Non-pigmented ciliary epithelial cell (primary cell): ENCODE measurements at regions not wholly inside any gene's neighbourhood (a gene's known extent, or its start where the extent isn't known, plus 50 kb on each side); places are given as distances from the start of the nearest gene placed in this dataset.

Experiments
- DNase-seq: peaks from one replicate; pipeline ENCODE4 v3.0.0-alpha.2; 2010; ENCODE audit warnings: low read depth

- DNase-seq, result no peak
Observed at GRCh38 chr12:124504273-124505000, 63.0 kb downstream of the NCOR2 start.

GRCh38 chr12:124503305-124503704 lies 64.1 kb downstream of the NCOR2 start:
- no peak for DNase-seq

GRCh38 chr12:124502379-124502778 lies 65.0 kb downstream of the NCOR2 start:
- no peak for DNase-seq

- DNase-seq, result no peak
Observed at GRCh38 chr12:124501827-124502226, 65.6 kb downstream of the NCOR2 start.

GRCh38 chr12:124501112-124501561 lies 66.3 kb downstream of the NCOR2 start:
- DNase-seq, result no peak

GRCh38 chr12:124499898-124500244 lies 67.5 kb downstream of the NCOR2 start:
- no peak for DNase-seq

- no peak for DNase-seq
Observed at GRCh38 chr12:124499190-124499753, 68.1 kb downstream of the NCOR2 start.

- DNase-seq, result no peak
Observed at GRCh38 chr12:124498275-124499189, 68.9 kb downstream of the NCOR2 start.

- DNase-seq, result no peak
Observed at GRCh38 chr12:124497658-124498057, 69.8 kb downstream of the NCOR2 start.

- DNase-seq, result no peak
Observed at GRCh38 chr12:124497039-124497438, 70.4 kb downstream of the NCOR2 start.

- DNase-seq, result no peak
Observed at GRCh38 chr12:124496584-124496983, 70.8 kb downstream of the NCOR2 start.

- DNase-seq, result no peak
Observed at GRCh38 chr12:124495194-124495983, 72.0 kb downstream of the NCOR2 start.

- DNase-seq, result no peak
Observed at GRCh38 chr12:124494751-124495129, 72.7 kb downstream of the NCOR2 start.

- no peak for DNase-seq
Observed at GRCh38 chr12:124493809-124494750, 73.3 kb downstream of the NCOR2 start.

GRCh38 chr12:124492879-124493808 lies 74.3 kb downstream of the NCOR2 start:
- no peak for DNase-seq

GRCh38 chr12:124491856-124492420 lies 75.5 kb downstream of the NCOR2 start:
- no peak for DNase-seq

- DNase-seq, result no peak
Observed at GRCh38 chr12:124491310-124491709, 76.1 kb downstream of the NCOR2 start.

- no peak for DNase-seq
Observed at GRCh38 chr12:124490584-124491305, 76.7 kb downstream of the NCOR2 start.
